IMR-90 (cell line): ENCODE measurements at regions not wholly inside any gene's neighbourhood (a gene's known extent, or its start where the extent isn't known, plus 50 kb on each side); places are given as distances from the start of the nearest gene placed in this dataset.

Experiments
- BHLHE40 ChIP-seq: fragments of 150-350 bp; IDR thresholded peaks from 2 replicates; pipeline ENCODE4 v1.6.1; 2016; ENCODE audit warnings: mild to moderate bottlenecking, low read depth, low read length
- CEBPB ChIP-seq: IDR thresholded peaks from 2 replicates; pipeline ENCODE4 v1.6.1; 2012; ENCODE audit warnings: low read depth, low read length, improper control_type of control experiment
- CTCF ChIP-seq: conservative IDR thresholded peaks from 2 replicates; pipeline ENCODE4 v1.5.1; 2012; ENCODE audit warnings: mild to moderate bottlenecking, low read depth, low read length, improper control_type of control experiment
- FOS ChIP-seq: fragments of 150-350 bp; IDR thresholded peaks from 2 replicates; pipeline ENCODE4 v1.6.1; 2016; ENCODE audit warnings: low read depth, low read length
- MAFK ChIP-seq: IDR thresholded peaks from 2 replicates; pipeline ENCODE4 v1.6.1; 2012; ENCODE audit warnings: low read depth, low read length, improper control_type of control experiment
- MXI1 ChIP-seq: IDR thresholded peaks from 2 replicates; pipeline ENCODE4 v1.6.1; 2012; ENCODE audit warnings: low read depth, mild to moderate bottlenecking, low read length, moderate library complexity, borderline replicate concordance
- POLR2A ChIP-seq: IDR thresholded peaks from 2 replicates; pipeline ENCODE4 v1.6.1; 2012; ENCODE audit warnings: mild to moderate bottlenecking, low read depth, low read length
- RAD21 ChIP-seq: IDR thresholded peaks from 2 replicates; pipeline ENCODE4 v1.6.1; 2012; ENCODE audit warnings: low read length, improper control_type of control experiment
- RFX5 ChIP-seq: IDR thresholded peaks from 2 replicates; pipeline ENCODE4 v1.8.0; 2012; ENCODE audit warnings: low read depth, mild to moderate bottlenecking, low read length, moderate library complexity
- SMC3 ChIP-seq: fragments of 150-350 bp; IDR thresholded peaks from 2 replicates; pipeline ENCODE4 v1.6.1; 2016; ENCODE audit warnings: low read depth, mild to moderate bottlenecking, antibody characterized with exemption, low read length, moderate library complexity
- USF2 ChIP-seq: fragments of 150-350 bp; IDR thresholded peaks from 2 replicates; pipeline ENCODE4 v1.6.1; 2017; ENCODE audit warnings: mild to moderate bottlenecking, antibody characterized with exemption, low read length, low read depth

- TF ChIP-seq RAD21 (no peak), CTCF (no peak), POLR2A (no peak), FOS (no peak), MAFK (no peak), CEBPB (no peak), USF2 (no peak), MXI1 (no peak), BHLHE40 (no peak), RFX5 (no peak), SMC3 (no peak)
Measured at GRCh38 chr2:82494739-82495138, 1964.3 kb downstream of the SUCLG1 start.
